Activated CD4-positive, alpha-beta memory T cell treated with anti-CD3 and anti-CD28 coated beads for 36 hours (primary cell): ENCODE measurements at regions not wholly inside any gene's neighbourhood (a gene's known extent, or its start where the extent isn't known, plus 50 kb on each side); places are given as distances from the start of the nearest gene placed in this dataset.
"Not testable (repeated sequence)": the region's sequence is repeated elsewhere in the genome, so short reads cannot be mapped to it uniquely, and the experiment has no call there.

Experiments
- CTCF ChIA-PET: fragments of 350-600 bp; sonication (Branson Sonifier 250); formaldehyde crosslinking; loops from one replicate; lab custom pipeline; 2021; ENCODE audit warnings: antibody characterized with exemption, inconsistent platforms; lab: Charles Lee
- POLR2A ChIA-PET: fragments of 350-600 bp; sonication (Branson Sonifier 250); formaldehyde crosslinking; loops from one replicate; lab custom pipeline; 2021; ENCODE audit warnings: antibody characterized with exemption; lab: Charles Lee
- DNase-seq: peaks from one replicate; pipeline ENCODE4 v3.0.0-alpha.2; 2020
- H3K27ac Mint-ChIP-seq: one replicate; pipeline ENCODE4 v1.8.0; 2021; ENCODE audit warnings: mixed read lengths
- H3K27me3 Mint-ChIP-seq: one replicate; pipeline ENCODE4 v1.8.0; 2021; ENCODE audit warnings: mixed read lengths
- H3K36me3 Mint-ChIP-seq: one replicate; pipeline ENCODE4 v1.8.0; 2021; ENCODE audit warnings: mixed read lengths
- H3K4me1 Mint-ChIP-seq: one replicate; pipeline ENCODE4 v1.8.0; 2021; ENCODE audit warnings: low read depth, mixed read lengths
- H3K4me3 Mint-ChIP-seq: one replicate; pipeline ENCODE4 v1.8.0; 2021; ENCODE audit warnings: mild to moderate bottlenecking, mixed read lengths
- H3K9me3 Mint-ChIP-seq: one replicate; pipeline ENCODE4 v1.8.0; 2021; ENCODE audit warnings: mixed read lengths
- intact Hi-C: fragments of 100-400 bp; cut with micrococcal nuclease; formaldehyde crosslinking; loops from one replicate; pipeline ENCODE4 v1.15.1; 2023

DNA sequence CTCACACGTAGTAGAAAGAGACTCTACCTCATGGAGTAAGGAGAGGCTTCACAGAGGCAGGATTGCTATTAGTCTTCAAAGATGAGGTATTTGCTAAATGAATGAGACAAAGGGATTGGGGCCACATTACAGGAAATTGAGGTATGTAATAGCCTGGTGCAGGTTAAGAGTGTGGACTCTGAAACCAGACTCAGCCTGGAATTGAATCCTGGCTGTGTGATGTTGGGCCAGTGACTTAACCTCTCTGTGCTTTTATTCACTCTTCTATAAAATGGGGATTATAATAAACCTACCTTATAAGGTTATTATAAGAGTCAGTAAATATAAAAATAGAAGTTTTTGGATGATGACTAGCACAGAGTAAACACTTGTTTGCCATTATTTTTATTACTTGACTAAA lies 64.7 kb upstream of the ATRNL1 start:
- Mint-ChIP-seq H3K27me3 (peaks cover 8% of the 10 kb centered on the region), H3K27ac (no peak overlapping the region), H3K4me1 (no peaks in the 10 kb centered on the region), H3K4me3 (no peak overlapping the region), H3K9me3 (no peaks in the 10 kb centered on the region), H3K36me3 (no peaks in the 10 kb centered on the region)
- CTCF ChIA-PET, result no interaction called here
- POLR2A ChIA-PET, result no interaction called here
- no peak for DNase-seq
- intact Hi-C loops, result no loop called here

DNA sequence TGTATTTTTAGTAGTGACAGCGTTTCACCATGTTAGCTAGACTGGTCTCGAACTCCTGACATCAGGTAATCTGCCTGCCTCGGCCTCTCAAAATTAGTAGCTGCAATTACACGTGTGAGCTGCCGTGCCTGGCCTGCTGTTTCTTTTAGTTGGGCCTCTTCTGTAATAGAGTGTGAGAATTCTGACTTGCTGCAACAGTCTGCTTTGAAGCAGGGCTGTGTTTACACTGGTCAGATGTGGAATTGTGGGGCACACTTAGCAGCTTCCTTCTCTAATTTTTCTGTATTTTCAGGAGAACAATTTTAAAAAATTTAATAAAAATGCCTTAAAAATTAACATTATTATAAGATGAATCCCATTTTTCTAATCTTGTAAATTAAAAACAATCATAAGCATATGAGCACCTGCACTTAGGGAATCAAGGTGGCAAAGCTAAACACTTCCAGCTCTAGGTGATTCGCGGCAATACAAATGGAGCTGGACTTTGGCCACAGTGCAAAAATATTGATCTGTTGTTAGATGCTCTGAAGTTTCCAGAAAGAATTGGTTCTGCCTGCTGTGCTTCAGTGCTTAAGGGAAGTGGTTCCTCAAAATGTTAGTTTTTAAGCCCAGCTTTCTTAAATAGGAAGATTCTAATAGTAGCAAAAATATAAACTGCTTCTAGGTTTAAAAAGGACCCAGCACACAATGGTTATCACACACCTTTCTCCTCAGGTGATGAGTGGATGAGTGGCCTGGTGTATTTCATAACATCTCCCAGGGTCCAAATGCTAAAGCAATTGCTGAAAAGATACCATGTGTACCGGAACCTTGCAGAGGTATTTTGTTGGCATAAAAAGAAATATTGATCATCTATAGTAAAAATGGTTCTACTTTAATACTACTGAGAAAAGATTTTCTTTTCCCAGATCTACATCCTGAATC lies 63.5 kb upstream of the ATRNL1 start:
- Mint-ChIP-seq H3K27ac (no peak overlapping the region), H3K9me3 (no peaks in the 10 kb centered on the region), H3K27me3 (peaks cover 6% of the 10 kb centered on the region), H3K4me3 (no peak overlapping the region), H3K36me3 (no peaks in the 10 kb centered on the region), H3K4me1 (no peaks in the 10 kb centered on the region)
- POLR2A ChIA-PET, result no interaction called here
- intact Hi-C loops, result no loop called here
- DNase-seq, result no peak
- CTCF ChIA-PET, result interaction anchor here (0.9 kb wide), 1 partner anchor 19 kb away, joined by 4 read pairs; no protein-coding TSS in a partner anchor

- H3K4me1 Mint-ChIP-seq, result no peaks in the 10 kb centered on the region
- intact Hi-C loops, result no loop called here
- no peak for DNase-seq
Measured at GRCh38 chr10:115030483-115031200, 62.5 kb upstream of the ATRNL1 start.

GRCh38 chr10:115033898-115034297 lies 59.3 kb upstream of the ATRNL1 start:
- H3K4me1 Mint-ChIP-seq, result no peaks in the 10 kb centered on the region
- intact Hi-C loops, result no loop called here
- ChIA-PET POLR2A (interaction anchor here (0.6 kb wide), 1 partner anchor 13 kb away, joined by 4 read pairs; no protein-coding TSS in a partner anchor), CTCF (no interaction called here)
- H3K27me3 Mint-ChIP-seq, result peaks cover 4% of the 10 kb centered on the region
- no peaks in the 10 kb centered on the region for H3K9me3 Mint-ChIP-seq
- no peak overlapping the region for H3K4me3 Mint-ChIP-seq
- no peak for DNase-seq
- no peak overlapping the region for H3K27ac Mint-ChIP-seq
- no peaks in the 10 kb centered on the region for H3K36me3 Mint-ChIP-seq

More at GRCh38 chr10:115030483-115031200, 62.5 kb upstream of the ATRNL1 start:
- Mint-ChIP-seq H3K27me3 (no peaks in the 10 kb centered on the region), H3K27ac (no peak overlapping the region), H3K36me3 (no peaks in the 10 kb centered on the region), H3K9me3 (no peaks in the 10 kb centered on the region), H3K4me3 (no peak overlapping the region)
- CTCF ChIA-PET, result interaction anchor here (0.9 kb wide), 1 partner anchor 18 kb away, joined by 4 read pairs; no protein-coding TSS in a partner anchor
- POLR2A ChIA-PET, result no interaction called here

DNA sequence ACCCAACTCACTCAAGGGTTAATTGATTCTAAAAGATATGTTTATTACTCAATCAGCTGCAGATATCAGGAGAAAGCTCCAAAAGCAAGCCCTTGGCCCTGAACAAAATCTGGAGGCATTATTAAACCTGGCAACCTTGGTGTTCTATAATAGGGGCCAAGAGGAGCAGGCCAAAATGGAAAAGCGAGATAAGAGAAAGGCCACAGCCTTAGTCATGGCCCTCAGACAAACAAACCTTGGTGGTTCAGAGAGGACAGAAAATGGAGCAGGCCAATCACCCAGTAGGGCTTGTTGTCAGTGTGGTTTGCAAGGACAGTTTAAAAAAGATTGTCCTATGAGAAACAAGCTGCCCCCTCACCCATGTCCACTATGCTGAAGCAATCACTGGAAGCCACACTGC lies 53.4 kb upstream of the ATRNL1 start:
- H3K36me3 Mint-ChIP-seq, CTCF ChIA-PET, POLR2A ChIA-PET, H3K4me1 Mint-ChIP-seq, H3K4me3 Mint-ChIP-seq, DNase-seq, H3K27ac Mint-ChIP-seq, H3K9me3 Mint-ChIP-seq, H3K27me3 Mint-ChIP-seq, intact Hi-C loops: not testable (repeated sequence)
